Transverse colon (tissue), 4 donors: ENCODE measurements at regions not wholly inside any gene's neighbourhood (a gene's known extent, or its start where the extent isn't known, plus 50 kb on each side); places are given as distances from the start of the nearest gene placed in this dataset.

ENCODE experiments used
- DNase-seq: peaks from one replicate; pipeline ENCODE4 v3.0.0-alpha.2; 2019
- H3K27ac ChIP-seq, 4 donors: fragments of 200-600 bp; sonication (generic); 2 replicates each; pipeline ENCODE4 v1.5.1; 2016 to 2018; ENCODE audit warnings: inconsistent platforms in 4 of 4
- H3K27me3 ChIP-seq: fragments of 200-600 bp; sonication (generic); 2 replicates; pipeline ENCODE4 v1.5.1; 2017; ENCODE audit warnings: inconsistent platforms
- H3K36me3 ChIP-seq, 4 donors: fragments of 200-600 bp; sonication (generic); 2 replicates each; pipeline ENCODE4 v1.5.1; 2017 to 2019; ENCODE audit warnings: inconsistent platforms in 4 of 4
- H3K4me1 ChIP-seq, 4 donors: fragments of 200-600 bp; sonication (generic); 2 replicates each; pipeline ENCODE4 v1.5.1; 2017 to 2020; ENCODE audit warnings: inconsistent platforms in 4 of 4
- H3K4me3 ChIP-seq, 4 donors: fragments of 200-600 bp; sonication (generic); 1 replicate in 1 of 4; 2 replicates in 3 of 4; pipeline versions ENCODE4 v1.5.1 to v1.6.1; 2017 to 2019; ENCODE audit warnings: inconsistent platforms in 4 of 4
- H3K9me3 ChIP-seq, 2 donors: fragments of 200-600 bp; sonication (generic); 2 replicates each; pipeline ENCODE4 v1.5.1; 2017 to 2019; ENCODE audit warnings: inconsistent platforms in 2 of 2
- EP300 ChIP-seq: sonication (generic); formaldehyde crosslinking; IDR thresholded peaks from one replicate; pipeline ENCODE4 v1.6.1; 2017; ENCODE audit warnings: antibody characterized with exemption, low read depth
- POLR2A ChIP-seq: fragments of 450-650 bp; IDR thresholded peaks from one replicate; pipeline ENCODE4 v1.6.1; 2016; ENCODE audit warnings: antibody characterized with exemption, mild to moderate bottlenecking, moderate library complexity
- POLR2AphosphoS5 ChIP-seq, 3 donors: sonication (generic); formaldehyde crosslinking; IDR thresholded peaks; one replicate each; pipeline ENCODE4 v1.6.1; 2016; ENCODE audit warnings: antibody characterized with exemption in 3 of 3
- WGBS, 2 donors: methylation state at CpG; one replicate each; pipeline ENCODE4 v1.1.5; 2018; ENCODE audit warnings: low coverage in 1 of 2; 5-methylcytosine and 5-hydroxymethylcytosine counted together
- in situ Hi-C, 4 donors: fragments of 200-750 bp; cut with MboI; loops; one replicate each; pipeline versions ENCODE4 v1.15.0 to v1.15.1; 2017; ENCODE audit warnings: low sequenced_read_pairs in 3 of 4, low pct_ligation_motif_present in 1 of 4, low pct_unique_long_range_greater_than_20kb in 1 of 4
- intact Hi-C: fragments of 100-400 bp; cut with DNase I; formaldehyde crosslinking; loops from one replicate; pipeline ENCODE4 v1.15.1; 2023; ENCODE audit warnings: low total_unique reads
- TF ChIP-seq, protein P1 (sequence below), 5 experiments: fragments of 200-600 bp in 3 of 5; fragments of 450-650 bp in 2 of 5; sonication (generic) in 3 of 5; IDR thresholded peaks; 1 replicate in 2 of 5; 2 replicates in 3 of 5; pipeline ENCODE4 v1.5.1; 2016 to 2017; ENCODE audit warnings: antibody characterized with exemption in 5 of 5, inconsistent platforms in 3 of 5, mild to moderate bottlenecking in 2 of 5, moderate library complexity in 1 of 5

DNA sequence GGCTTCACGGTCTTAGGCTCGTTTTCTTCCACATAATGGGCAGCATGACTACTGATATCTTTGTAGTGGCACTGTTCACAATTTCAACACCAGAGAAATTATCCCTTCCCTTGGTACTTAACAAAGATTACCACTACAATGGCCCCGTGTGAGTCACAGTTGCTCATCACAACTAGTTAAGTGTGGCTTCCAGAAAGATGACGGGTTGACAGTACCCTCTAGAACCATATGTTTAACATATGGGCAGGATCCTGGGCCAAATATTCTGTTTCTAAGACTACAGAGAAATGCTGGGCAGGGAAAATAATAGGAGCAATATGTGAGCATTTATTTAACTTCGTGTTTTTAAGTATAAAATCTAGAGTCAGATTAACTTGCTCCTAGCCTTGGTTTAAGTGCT lies 780.1 kb upstream of the LINC00305 start:
- Histone ChIP-seq H3K9me3 (no peaks in the 10 kb centered on the region), H3K27ac (no peak overlapping the region), H3K4me1 (no peaks in the 10 kb centered on the region), H3K27me3 (no peaks in the 10 kb centered on the region), H3K36me3 (no peaks in the 10 kb centered on the region), H3K4me3 (no peak overlapping the region)
- intact Hi-C loops, result no loop called here
- TF ChIP-seq, protein P1, sequence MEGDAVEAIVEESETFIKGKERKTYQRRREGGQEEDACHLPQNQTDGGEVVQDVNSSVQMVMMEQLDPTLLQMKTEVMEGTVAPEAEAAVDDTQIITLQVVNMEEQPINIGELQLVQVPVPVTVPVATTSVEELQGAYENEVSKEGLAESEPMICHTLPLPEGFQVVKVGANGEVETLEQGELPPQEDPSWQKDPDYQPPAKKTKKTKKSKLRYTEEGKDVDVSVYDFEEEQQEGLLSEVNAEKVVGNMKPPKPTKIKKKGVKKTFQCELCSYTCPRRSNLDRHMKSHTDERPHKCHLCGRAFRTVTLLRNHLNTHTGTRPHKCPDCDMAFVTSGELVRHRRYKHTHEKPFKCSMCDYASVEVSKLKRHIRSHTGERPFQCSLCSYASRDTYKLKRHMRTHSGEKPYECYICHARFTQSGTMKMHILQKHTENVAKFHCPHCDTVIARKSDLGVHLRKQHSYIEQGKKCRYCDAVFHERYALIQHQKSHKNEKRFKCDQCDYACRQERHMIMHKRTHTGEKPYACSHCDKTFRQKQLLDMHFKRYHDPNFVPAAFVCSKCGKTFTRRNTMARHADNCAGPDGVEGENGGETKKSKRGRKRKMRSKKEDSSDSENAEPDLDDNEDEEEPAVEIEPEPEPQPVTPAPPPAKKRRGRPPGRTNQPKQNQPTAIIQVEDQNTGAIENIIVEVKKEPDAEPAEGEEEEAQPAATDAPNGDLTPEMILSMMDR (IDR thresholded peaks at IDR 0.05), result no peak
- TF ChIP-seq POLR2AphosphoS5 (IDR thresholded peaks at IDR 0.05) (no peak), EP300 (no peak)
- in situ Hi-C loops, result no loop called here
- no peak for DNase-seq
- WGBS, 2 donors, result 69 to 83% methylated on average over 4 to 5 of the region's 5 CpGs

DNA sequence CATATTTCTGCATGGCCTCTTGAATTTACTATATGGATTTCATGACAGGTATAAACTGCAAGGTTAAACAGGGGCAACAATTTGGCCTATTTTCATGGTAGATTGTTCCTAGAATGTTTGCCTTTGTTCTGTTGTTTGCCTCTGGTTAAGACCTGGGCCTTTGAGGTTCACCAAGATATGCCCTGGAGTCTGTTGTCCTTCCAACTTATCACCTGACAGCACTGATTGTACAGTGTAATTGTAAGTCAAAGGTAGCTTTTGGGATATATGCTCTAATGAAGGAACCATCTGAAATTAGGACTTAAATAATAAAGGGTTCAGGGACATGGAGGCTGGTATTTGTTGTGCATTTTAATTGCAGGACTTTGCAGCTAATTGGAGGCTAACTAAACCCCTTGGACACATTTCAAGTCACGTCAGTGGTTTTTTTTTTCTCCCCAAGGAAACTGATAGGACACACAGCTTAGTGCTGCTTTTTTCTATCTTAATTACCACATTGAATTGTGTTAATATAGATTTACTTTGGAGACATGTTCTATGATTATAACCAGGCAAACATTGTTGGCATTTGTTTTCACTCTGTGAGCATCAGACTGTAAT lies 771.2 kb upstream of the LINC00305 start:
- no peak for DNase-seq
- H3K4me3 ChIP-seq, result no peak overlapping the region
- no peaks in the 10 kb centered on the region for H3K4me1 ChIP-seq
- H3K36me3 ChIP-seq, result no peaks in the 10 kb centered on the region
- no peaks in the 10 kb centered on the region for H3K9me3 ChIP-seq
- TF ChIP-seq, protein P1 (IDR thresholded peaks at IDR 0.05), result no peak
- TF ChIP-seq POLR2A (no peak), POLR2AphosphoS5 (IDR thresholded peaks at IDR 0.05) (no peak), EP300 (no peak)
- no peak overlapping the region for H3K27ac ChIP-seq
- intact Hi-C loops, result no loop called here
- WGBS, 2 donors, result 42 to 45% methylated on average over 1 of the region's 1 CpG
- no peaks in the 10 kb centered on the region for H3K27me3 ChIP-seq
- in situ Hi-C loops, result no loop called here

DNA sequence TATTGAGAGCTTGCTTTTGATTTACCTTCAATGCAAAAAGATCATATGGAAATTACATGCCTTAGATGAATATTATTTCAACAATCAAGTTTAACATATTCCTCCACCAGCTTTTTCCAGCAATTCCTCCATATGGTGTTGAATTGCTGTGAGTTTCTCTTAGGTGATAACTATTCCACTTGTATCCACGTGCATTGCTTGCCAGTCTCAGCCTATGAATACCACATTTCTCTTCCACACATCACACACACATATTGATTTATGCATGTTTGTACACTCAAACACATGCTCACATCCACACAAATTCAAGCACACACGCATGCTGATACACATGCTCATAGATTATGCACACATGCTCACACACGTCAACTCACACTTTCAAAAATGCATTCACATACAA lies 770.0 kb upstream of the LINC00305 start:
- WGBS, 2 donors, result 88 to 90% methylated on average over 3 of the region's 3 CpGs
- no peak for TF ChIP-seq POLR2A
- no peak for TF ChIP-seq POLR2AphosphoS5 (IDR thresholded peaks at IDR 0.05)
- TF ChIP-seq EP300, result no peak
- TF ChIP-seq, protein P1 (IDR thresholded peaks at IDR 0.05), result no peak
- no peaks in the 10 kb centered on the region for H3K4me1 ChIP-seq
- DNase-seq, result no peak
- H3K36me3 ChIP-seq, result no peaks in the 10 kb centered on the region
- intact Hi-C loops (no loop called here), in situ Hi-C loops (no loop called here)
- H3K9me3 ChIP-seq, result no peaks in the 10 kb centered on the region
- no peak overlapping the region for H3K4me3 ChIP-seq
- no peak overlapping the region for H3K27ac ChIP-seq
- H3K27me3 ChIP-seq, result no peaks in the 10 kb centered on the region

DNA sequence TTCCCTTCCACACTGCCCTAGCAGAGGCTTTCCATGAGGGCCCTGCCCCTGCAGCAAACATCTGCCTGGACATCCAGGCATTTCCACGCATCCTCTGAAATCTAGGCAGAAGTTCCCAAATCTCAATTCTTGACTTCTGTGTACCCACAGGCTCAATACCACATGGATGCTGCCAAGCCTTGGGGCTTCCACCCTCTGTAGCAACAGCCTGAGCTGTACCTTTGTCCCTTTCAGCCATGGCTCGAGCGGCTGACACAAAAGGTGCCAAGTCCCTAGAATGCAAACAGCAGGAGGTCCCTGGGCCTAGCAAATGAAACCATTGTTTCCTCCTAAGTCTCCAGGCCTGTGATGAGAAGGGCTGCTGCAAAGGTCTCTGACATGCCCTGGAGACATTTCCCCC lies 744.5 kb upstream of the LINC00305 start:
- TF ChIP-seq POLR2A (no peak), EP300 (no peak), POLR2AphosphoS5 (IDR thresholded peaks at IDR 0.05) (no peak)
- TF ChIP-seq, protein P1 (IDR thresholded peaks at IDR 0.05), result no peak
- intact Hi-C loops, result no loop called here
- Histone ChIP-seq H3K4me3 (no peak overlapping the region), H3K27ac (no peak overlapping the region), H3K36me3 (no peaks in the 10 kb centered on the region), H3K4me1 (no peaks in the 10 kb centered on the region), H3K9me3 (no peaks in the 10 kb centered on the region), H3K27me3 (no peaks in the 10 kb centered on the region)
- no peak for DNase-seq
- in situ Hi-C loops, result no loop called here
- WGBS, 2 donors, result 83% methylated on average over 3 of the region's 3 CpGs; no CpG with 5 or more reads in 1 of the 2 donors
